ENCODE measurements at regions not wholly inside any gene's neighbourhood (a gene's known extent, or its start where the extent isn't known, plus 50 kb on each side); places are given as distances from the start of the nearest gene placed in this dataset.
A peak's percentile ranks its signal among the peaks of the same experiment; 100 is the strongest.

GRCh38 chr13:73754727-73755292 is 379.4 kb downstream of the KLF12 start:
- Histone ChIP-seq H3K4me1 (ENCODE audit: control insufficient read depth, insufficient read depth, low read length) (peaks cover 2% of the 10 kb centered on the region), H3K27me3 (ENCODE audit: control insufficient read depth, insufficient read depth, low read length) (no peaks in the 10 kb centered on the region), H3K9ac (ENCODE audit: low read length) (no peak overlapping the region), H3K27ac (ENCODE audit: low read depth, low read length) (no peak overlapping the region), H3K4me3 (ENCODE audit: low read length) (no peak overlapping the region), H3K36me3 (ENCODE audit: control insufficient read depth, insufficient read depth, low read length) (no peaks in the 10 kb centered on the region)

- Histone ChIP-seq H3K9ac (ENCODE audit: low read length) (no peak overlapping the region), H3K4me3 (ENCODE audit: low read length) (no peak overlapping the region), H3K36me3 (ENCODE audit: control insufficient read depth, insufficient read depth, low read length) (no peaks in the 10 kb centered on the region), H3K4me1 (ENCODE audit: control insufficient read depth, insufficient read depth, low read length) (peaks cover 2% of the 10 kb centered on the region), H3K27me3 (ENCODE audit: control insufficient read depth, insufficient read depth, low read length) (no peaks in the 10 kb centered on the region), H3K27ac (ENCODE audit: low read depth, low read length) (no peak overlapping the region)
These were observed 380.0 kb downstream of the KLF12 start for GRCh38 chr13:73754241-73754640.

- no peak overlapping the region for H3K4me3 ChIP-seq (ENCODE audit: low read length)
- H3K9ac ChIP-seq (ENCODE audit: low read length): no peak overlapping the region
- H3K36me3 ChIP-seq (ENCODE audit: control insufficient read depth, insufficient read depth, low read length): no peaks in the 10 kb centered on the region
- H3K4me1 ChIP-seq (ENCODE audit: control insufficient read depth, insufficient read depth, low read length): no peaks in the 10 kb centered on the region
- H3K27ac ChIP-seq (ENCODE audit: low read depth, low read length): no peak overlapping the region
- no peaks in the 10 kb centered on the region for H3K27me3 ChIP-seq (ENCODE audit: control insufficient read depth, insufficient read depth, low read length)
These were observed 382.9 kb downstream of the KLF12 start for GRCh38 chr13:73751290-73751689.

GRCh38 chr13:73748404-73748803 is 385.8 kb downstream of the KLF12 start:
- H3K27ac ChIP-seq (ENCODE audit: low read depth, low read length): no peak overlapping the region
- H3K4me1 ChIP-seq (ENCODE audit: control insufficient read depth, insufficient read depth, low read length): no peaks in the 10 kb centered on the region
- H3K4me3 ChIP-seq (ENCODE audit: low read length): no peak overlapping the region
- no peaks in the 10 kb centered on the region for H3K27me3 ChIP-seq (ENCODE audit: control insufficient read depth, insufficient read depth, low read length)
- H3K9ac ChIP-seq (ENCODE audit: low read length): no peak overlapping the region
- H3K36me3 ChIP-seq (ENCODE audit: control insufficient read depth, insufficient read depth, low read length): no peaks in the 10 kb centered on the region

GRCh38 chr13:73745190-73745589 is 389.0 kb downstream of the KLF12 start:
- Histone ChIP-seq H3K4me1 (ENCODE audit: control insufficient read depth, insufficient read depth, low read length) (peaks cover 3% of the 10 kb centered on the region), H3K27me3 (ENCODE audit: control insufficient read depth, insufficient read depth, low read length) (no peaks in the 10 kb centered on the region), H3K27ac (ENCODE audit: low read depth, low read length) (no peak overlapping the region), H3K4me3 (ENCODE audit: low read length) (no peak overlapping the region), H3K36me3 (ENCODE audit: control insufficient read depth, insufficient read depth, low read length) (no peaks in the 10 kb centered on the region), H3K9ac (ENCODE audit: low read length) (no peak overlapping the region)

GRCh38 chr13:73742982-73743381 is 391.2 kb downstream of the KLF12 start:
- Histone ChIP-seq H3K27me3 (ENCODE audit: control insufficient read depth, insufficient read depth, low read length) (no peaks in the 10 kb centered on the region), H3K4me3 (ENCODE audit: low read length) (no peak overlapping the region), H3K9ac (ENCODE audit: low read length) (no peak overlapping the region), H3K4me1 (ENCODE audit: control insufficient read depth, insufficient read depth, low read length) (peaks cover 3% of the 10 kb centered on the region), H3K27ac (ENCODE audit: low read depth, low read length) (no peak overlapping the region), H3K36me3 (ENCODE audit: control insufficient read depth, insufficient read depth, low read length) (no peaks in the 10 kb centered on the region)

- H3K27ac ChIP-seq (ENCODE audit: low read depth, low read length): no peak overlapping the region
- H3K4me3 ChIP-seq (ENCODE audit: low read length): no peak overlapping the region
- no peaks in the 10 kb centered on the region for H3K36me3 ChIP-seq (ENCODE audit: control insufficient read depth, insufficient read depth, low read length)
- no peak overlapping the region for H3K9ac ChIP-seq (ENCODE audit: low read length)
- H3K27me3 ChIP-seq (ENCODE audit: control insufficient read depth, insufficient read depth, low read length): no peaks in the 10 kb centered on the region
- peaks cover 3% of the 10 kb centered on the region for H3K4me1 ChIP-seq (ENCODE audit: control insufficient read depth, insufficient read depth, low read length)
These were observed 392.5 kb downstream of the KLF12 start for GRCh38 chr13:73741742-73742141.

GRCh38 chr13:73741111-73741510 is 393.1 kb downstream of the KLF12 start:
- Histone ChIP-seq H3K27ac (ENCODE audit: low read depth, low read length) (peak overlapping the region; percentile 47), H3K4me3 (ENCODE audit: low read length) (peak overlapping the region; percentile 24), H3K27me3 (ENCODE audit: control insufficient read depth, insufficient read depth, low read length) (no peaks in the 10 kb centered on the region), H3K4me1 (ENCODE audit: control insufficient read depth, insufficient read depth, low read length) (peaks cover 3% of the 10 kb centered on the region), H3K9ac (ENCODE audit: low read length) (no peak overlapping the region), H3K36me3 (ENCODE audit: control insufficient read depth, insufficient read depth, low read length) (no peaks in the 10 kb centered on the region)

- H3K27me3 ChIP-seq (ENCODE audit: control insufficient read depth, insufficient read depth, low read length): no peaks in the 10 kb centered on the region
- no peak overlapping the region for H3K9ac ChIP-seq (ENCODE audit: low read length)
- peak overlapping the region; percentile 24 for H3K4me3 ChIP-seq (ENCODE audit: low read length)
- H3K36me3 ChIP-seq (ENCODE audit: control insufficient read depth, insufficient read depth, low read length): no peaks in the 10 kb centered on the region
- H3K27ac ChIP-seq (ENCODE audit: low read depth, low read length): no peak overlapping the region
- H3K4me1 ChIP-seq (ENCODE audit: control insufficient read depth, insufficient read depth, low read length): peaks cover 3% of the 10 kb centered on the region
These were observed 393.5 kb downstream of the KLF12 start for GRCh38 chr13:73740666-73741065.

GRCh38 chr13:73739394-73739793 is 394.8 kb downstream of the KLF12 start:
- Histone ChIP-seq H3K4me3 (ENCODE audit: low read length) (no peak overlapping the region), H3K27ac (ENCODE audit: low read depth, low read length) (no peak overlapping the region), H3K9ac (ENCODE audit: low read length) (no peak overlapping the region), H3K4me1 (ENCODE audit: control insufficient read depth, insufficient read depth, low read length) (peaks cover 3% of the 10 kb centered on the region), H3K36me3 (ENCODE audit: control insufficient read depth, insufficient read depth, low read length) (no peaks in the 10 kb centered on the region), H3K27me3 (ENCODE audit: control insufficient read depth, insufficient read depth, low read length) (no peaks in the 10 kb centered on the region)

- Histone ChIP-seq H3K36me3 (ENCODE audit: control insufficient read depth, insufficient read depth, low read length) (no peaks in the 10 kb centered on the region), H3K4me3 (ENCODE audit: low read length) (no peak overlapping the region), H3K9ac (ENCODE audit: low read length) (no peak overlapping the region), H3K27ac (ENCODE audit: low read depth, low read length) (no peak overlapping the region), H3K27me3 (ENCODE audit: control insufficient read depth, insufficient read depth, low read length) (no peaks in the 10 kb centered on the region), H3K4me1 (ENCODE audit: control insufficient read depth, insufficient read depth, low read length) (peaks cover 3% of the 10 kb centered on the region)
These were observed 395.6 kb downstream of the KLF12 start for GRCh38 chr13:73738626-73739025.

GRCh38 chr13:73737214-73737613 is 397.0 kb downstream of the KLF12 start:
- Histone ChIP-seq H3K4me1 (ENCODE audit: control insufficient read depth, insufficient read depth, low read length) (peaks cover 3% of the 10 kb centered on the region), H3K36me3 (ENCODE audit: control insufficient read depth, insufficient read depth, low read length) (no peaks in the 10 kb centered on the region), H3K27me3 (ENCODE audit: control insufficient read depth, insufficient read depth, low read length) (no peaks in the 10 kb centered on the region), H3K9ac (ENCODE audit: low read length) (no peak overlapping the region), H3K27ac (ENCODE audit: low read depth, low read length) (no peak overlapping the region), H3K4me3 (ENCODE audit: low read length) (no peak overlapping the region)

- Histone ChIP-seq H3K36me3 (ENCODE audit: control insufficient read depth, insufficient read depth, low read length) (no peaks in the 10 kb centered on the region), H3K4me1 (ENCODE audit: control insufficient read depth, insufficient read depth, low read length) (no peaks in the 10 kb centered on the region), H3K27me3 (ENCODE audit: control insufficient read depth, insufficient read depth, low read length) (no peaks in the 10 kb centered on the region), H3K4me3 (ENCODE audit: low read length) (no peak overlapping the region), H3K9ac (ENCODE audit: low read length) (no peak overlapping the region), H3K27ac (ENCODE audit: low read depth, low read length) (no peak overlapping the region)
These were observed 400.5 kb downstream of the KLF12 start for GRCh38 chr13:73733706-73734105.

Measured in rectal smooth muscle tissue (tissue), 1 donor.